ENCODE measurements at regions not wholly inside any gene's neighbourhood (a gene's known extent, or its start where the extent isn't known, plus 50 kb on each side); places are given as distances from the start of the nearest gene placed in this dataset.

GRCh38 chr10:108608860-108609259 is 1314.5 kb downstream of the XPNPEP1 start:
- 94% methylated on average over 1 of the region's 1 CpG; no CpG with 5 or more reads in 1 of the 2 experiments for WGBS, 2 experiments (ENCODE audit: extremely low coverage in 1 of 2, insufficient coverage in 1 of 2, insufficient read length in 1 of 2, insufficient replicate concordance in 2 of 2, low coverage in 1 of 2, low lambda C conversion rate in 2 of 2, missing lambda C conversion rate in 1 of 2)
- no peak for FAIRE-seq
- POLR2A ChIA-PET (ENCODE audit: partially characterized antibody), result no interaction called here

More at GRCh38 chr10:108608860-108609259, 1314.5 kb downstream of the XPNPEP1 start:
- H3K14ac ChIP-seq (ENCODE audit: insufficient read length), result no peak overlapping the region
- no peaks in the 10 kb centered on the region for H3K79me2 ChIP-seq (ENCODE audit: control insufficient read depth in 1 of 2, insufficient read depth in 2 of 2, low read length in 2 of 2)
- no peak overlapping the region for H2BK120ac ChIP-seq (replicated peaks; ENCODE audit: low read depth, low read length)
- CTCF ChIA-PET (ENCODE audit: partially characterized antibody), result interaction anchor here (0.9 to 1.6 kb wide), 2 partner anchors 10 to 20 kb away, joined by 3 to 5 read pairs; no protein-coding TSS in a partner anchor
- no peak overlapping the region for H2AK5ac ChIP-seq (ENCODE audit: low read depth, low read length)
- H3K23me2 ChIP-seq (ENCODE audit: low read depth, low read length), result no peaks in the 10 kb centered on the region
- TF ChIP-seq ATF2 (IDR thresholded peaks at IDR 0.05; ENCODE audit: low read length), result no peak
- no peak for TF ChIP-seq SAP30 (IDR thresholded peaks at IDR 0.05; ENCODE audit: insufficient read depth, insufficient replicate concordance, low read length)
- TF ChIP-seq CTCF (IDR thresholded peaks at IDR 0.05; ENCODE audit: control extremely low read depth in 1 of 3, insufficient read depth in 1 of 3, low read depth in 1 of 3, low read length in 3 of 3), result no peak
- TF ChIP-seq JUN (IDR thresholded peaks at IDR 0.05; ENCODE audit: low read depth, low read length), result no peak
- no peak for TF ChIP-seq PHF8 (conservative IDR thresholded peaks at IDR 0.05; ENCODE audit: low read depth, low read length)
- TF ChIP-seq ASH2L (IDR thresholded peaks at IDR 0.05; ENCODE audit: low read length), result no peak
- no peak for TF ChIP-seq KDM4A (IDR thresholded peaks at IDR 0.05; ENCODE audit: low read depth, low read length, severe bottlenecking)
- no peak overlapping the region for H3K4me3 ChIP-seq (ENCODE audit: extremely low read depth in 1 of 4, insufficient read depth in 2 of 4, low read depth in 3 of 4, low read length in 4 of 4)
- H3K79me1 ChIP-seq (ENCODE audit: low read depth, low read length), result no peaks in the 10 kb centered on the region
- no peak overlapping the region for H3K23ac ChIP-seq (ENCODE audit: insufficient read length)
- no peak overlapping the region for H2BK20ac ChIP-seq (ENCODE audit: low read length)
- no peak overlapping the region for H2BK12ac ChIP-seq (ENCODE audit: low read depth, low read length)
- H3K18ac ChIP-seq (ENCODE audit: extremely low read depth, low read length), result no peak overlapping the region
- no peaks in the 10 kb centered on the region for H4K20me1 ChIP-seq (replicated peaks in 1 of 2; ENCODE audit: control insufficient read depth in 1 of 2, insufficient read depth in 2 of 2, low read length in 2 of 2)
- H3K4me1 ChIP-seq (replicated peaks in 1 of 4; ENCODE audit: control insufficient read depth in 3 of 4, insufficient read depth in 4 of 4, low read length in 3 of 4), result no peaks in the 10 kb centered on the region
- H3K4ac ChIP-seq (replicated peaks; ENCODE audit: insufficient read length, low read depth, low read length), result no peak overlapping the region
- H3K56ac ChIP-seq (replicated peaks; ENCODE audit: insufficient read length, low read depth, low read length), result no peak overlapping the region
- no peaks in the 10 kb centered on the region for H3K9me3 ChIP-seq (ENCODE audit: insufficient read depth in 2 of 2, low read depth in 1 of 2, low read length in 1 of 2)
- no peak overlapping the region for H3K9ac ChIP-seq (replicated peaks in 1 of 4; ENCODE audit: extremely low read depth in 1 of 4, low read depth in 3 of 4, low read length in 3 of 4)
- no peak overlapping the region for H4K91ac ChIP-seq (replicated peaks; ENCODE audit: insufficient read length, low read length)
- no peaks in the 10 kb centered on the region for H3K36me3 ChIP-seq (ENCODE audit: control insufficient read depth in 2 of 4, insufficient read depth in 4 of 4, low read length in 3 of 4)
- H2BK15ac ChIP-seq (ENCODE audit: low read length), result no peak overlapping the region
- no peak overlapping the region for H3K4me2 ChIP-seq (ENCODE audit: insufficient read depth in 1 of 2, low read depth in 2 of 2, low read length in 2 of 2)
- H2BK5ac ChIP-seq (ENCODE audit: low read depth, low read length), result no peak overlapping the region
- no peak overlapping the region for H4K5ac ChIP-seq (ENCODE audit: insufficient read length, low read depth, low read length)
- no peak for DNase-seq (ENCODE audit: low read depth in 1 of 2, low spot score in 2 of 2)
- no peak overlapping the region for H2AFZ ChIP-seq (ENCODE audit: low read length)
- no peak overlapping the region for H3K27ac ChIP-seq (ENCODE audit: low read depth, low read length)
- H3K27me3 ChIP-seq (replicated peaks in 1 of 4; ENCODE audit: control insufficient read depth in 3 of 4, extremely low read depth in 1 of 4, insufficient read depth in 3 of 4, low read length in 3 of 4), result no peaks in the 10 kb centered on the region
- no peak overlapping the region for H4K8ac ChIP-seq (ENCODE audit: extremely low read depth, insufficient read depth, low read length)
